GM12891 (cell line): ENCODE measurements at regions not wholly inside any gene's neighbourhood (a gene's known extent, or its start where the extent isn't known, plus 50 kb on each side); places are given as distances from the start of the nearest gene placed in this dataset.

Experiments used
- POLR2A ChIP-seq: IDR thresholded peaks from 2 replicates; pipeline ENCODE4 v1.6.1; 2011; ENCODE audit warnings: low read depth, low read length, control low read depth
- POLR2AphosphoS5 ChIP-seq: IDR thresholded peaks from 2 replicates; pipeline ENCODE4 v1.6.1; 2011; ENCODE audit warnings: low read depth, low read length, control low read depth
- TAF1 ChIP-seq: IDR thresholded peaks from 2 replicates; pipeline ENCODE4 v1.6.1; 2011; ENCODE audit warnings: low read depth, low read length, control low read depth

- no peak for TF ChIP-seq POLR2A
- no peak for TF ChIP-seq POLR2AphosphoS5
- TF ChIP-seq TAF1 = no peak
Measured at GRCh38 chr9:1292384-1292783, 242.2 kb downstream of the DMRT2 start.
